Gastroesophageal sphincter (tissue), 3 donors: ENCODE measurements at regions not wholly inside any gene's neighbourhood (a gene's known extent, or its start where the extent isn't known, plus 50 kb on each side); places are given as distances from the start of the nearest gene placed in this dataset.
"Not testable (repeated sequence)": the region's sequence is repeated elsewhere in the genome, so short reads cannot be mapped to it uniquely, and the experiment has no call there.

Experiments used
- CTCF ChIP-seq, 4 experiments: fragments of 200-600 bp in 2 of 4; fragments of 450-650 bp in 2 of 4; sonication (generic) in 1 of 4; IDR thresholded peaks; one replicate each; pipeline ENCODE4 v1.5.1; 2017 to 2019; ENCODE audit warnings: antibody characterized with exemption in 4 of 4, mild to moderate bottlenecking in 2 of 4, moderate library complexity in 2 of 4
- EP300 ChIP-seq: sonication (generic); formaldehyde crosslinking; IDR thresholded peaks from one replicate; pipeline ENCODE4 v1.6.1; 2017; ENCODE audit warnings: antibody characterized with exemption, mild to moderate bottlenecking
- POLR2A ChIP-seq, 2 donors: fragments of 450-650 bp; IDR thresholded peaks; one replicate each; pipeline ENCODE4 v1.6.1; 2017; ENCODE audit warnings: antibody characterized with exemption in 2 of 2, mild to moderate bottlenecking in 2 of 2, moderate library complexity in 1 of 2

GRCh38 chr18:22602456-22602855 is 184.7 kb upstream of the CTAGE1 start:
- not testable (repeated sequence) for TF ChIP-seq EP300; POLR2A (IDR thresholded peaks at IDR 0.05); CTCF (IDR thresholded peaks at IDR 0.05)
